HepG2 (cell line): ENCODE measurements at regions not wholly inside any gene's neighbourhood (a gene's known extent, or its start where the extent isn't known, plus 50 kb on each side); places are given as distances from the start of the nearest gene placed in this dataset.

Experiments used
- ATAC-seq: fragments of 200-7000 bp; cut with Tn5 transposase; 3 replicates; pipeline ENCODE4 v1.9.1; 2020; ENCODE audit warnings: mild to moderate bottlenecking, moderate library complexity
- BruUV-seq: library from RNA; stranded (reverse); fragments of 400-500 nt; replicated peaks from 2 replicates; lab custom pipeline; 2021; lab: Mats Ljungman, UMichigan
- CTCF ChIA-PET: fragments of 300-600 bp; formaldehyde crosslinking; extraction: SDS; loops from one replicate; lab custom pipeline; 2021; ENCODE audit warnings: low total read pairs, inconsistent platforms, low intra/inter-chr PET ratio; lab: Yijun Ruan, JAX
- POLR2A ChIA-PET: fragments of 350-600 bp; sonication (Branson Sonifier 250); formaldehyde crosslinking; loops from one replicate; lab custom pipeline; 2020; ENCODE audit warnings: antibody characterized with exemption, inconsistent platforms; lab: Yijun Ruan, JAX
- DNase-seq: peaks from one replicate; pipeline ENCODE4 v3.0.0-alpha.2; 2015; ENCODE audit warnings: low spot score
- FAIRE-seq: peaks from 3 replicates; lab custom pipeline; 2011; peaks lifted over from hg19 to GRCh38; lab: Jason Lieb, UNC
- H2AFZ ChIP-seq: one replicate; pipeline ENCODE4 v1.6.1; 2011; ENCODE audit warnings: low read length, inconsistent platforms
- H3K27ac ChIP-seq: fragments of 300-600 bp; 3 replicates; pipeline ENCODE4 v1.8.0; 2011; ENCODE audit warnings: mixed run types, mild to moderate bottlenecking, mixed read lengths, low read length, inconsistent platforms; ENCODE audit not compliant: insufficient read depth; ENCODE audit errors: extremely low read length
- H3K27me3 ChIP-seq, 2 experiments: fragments of 200-600 bp in 1 of 2; 2 replicates in 1 of 2; 3 replicates in 1 of 2; pipeline versions ENCODE4 v1.6.0 to v1.8.0; 2011; ENCODE audit warnings: low read length in 2 of 2, mild to moderate bottlenecking in 2 of 2, moderate library complexity in 2 of 2, inconsistent platforms in 1 of 2; ENCODE audit not compliant: insufficient read depth in 2 of 2, control insufficient read depth in 1 of 2
- H3K36me3 ChIP-seq, 2 experiments: fragments of 200-600 bp in 1 of 2; replicated peaks in 1 of 2; 2 replicates in 1 of 2; 3 replicates in 1 of 2; pipeline versions ENCODE4 v1.5.1 to v1.8.0; 2011; ENCODE audit warnings: low read length in 2 of 2, inconsistent platforms in 1 of 2; ENCODE audit not compliant: insufficient read depth in 2 of 2, control insufficient read depth in 1 of 2
- H3K4me1 ChIP-seq: 2 replicates; pipeline ENCODE4 v1.5.1; 2012; ENCODE audit warnings: low read length, inconsistent platforms; ENCODE audit not compliant: insufficient read depth
- H3K4me2 ChIP-seq: 2 replicates; pipeline ENCODE4 v1.6.0; 2011; ENCODE audit warnings: low read depth, low read length, inconsistent platforms
- H3K4me3 ChIP-seq, 3 experiments: fragments of 200-600 bp in 1 of 3; sonication (generic), shearing (Covaris generic) in 1 of 3; replicated peaks in 1 of 3; 2 replicates each; pipeline ENCODE4 v1.5.1; 2011 to 2016; ENCODE audit warnings: low read length in 3 of 3, inconsistent platforms in 2 of 3, low read depth in 2 of 3, mild to moderate bottlenecking in 2 of 3, control low read depth in 1 of 3, mixed read lengths in 1 of 3; ENCODE audit not compliant: insufficient read depth in 1 of 3
- H3K79me2 ChIP-seq: one replicate; pipeline ENCODE4 v1.6.1; 2011; ENCODE audit warnings: low read length, inconsistent platforms; ENCODE audit not compliant: insufficient read depth
- H3K9ac ChIP-seq: 2 replicates; pipeline ENCODE4 v1.6.0; 2011; ENCODE audit warnings: mild to moderate bottlenecking, low read depth, low read length, inconsistent platforms; ENCODE audit not compliant: insufficient read depth
- H3K9me3 ChIP-seq: 2 replicates; pipeline ENCODE4 v1.5.1; 2012; ENCODE audit warnings: mild to moderate bottlenecking, low read length
- H4K20me1 ChIP-seq: 2 replicates; pipeline ENCODE4 v1.6.0; 2011; ENCODE audit warnings: inconsistent platforms, mild to moderate bottlenecking, low read length, moderate library complexity; ENCODE audit not compliant: insufficient read depth
- ARHGAP35 ChIP-seq: sonication (generic); formaldehyde crosslinking; IDR thresholded peaks from 2 replicates; pipeline ENCODE4 v1.9.0; 2022; ENCODE audit warnings: mild to moderate bottlenecking, inconsistent platforms, moderate library complexity, missing genetic modification reagents, borderline replicate concordance
- ATF7 ChIP-seq, 2 experiments: fragments of 450-650 bp in 1 of 2; sonication (generic) in 1 of 2; formaldehyde crosslinking in 1 of 2; IDR thresholded peaks; 2 replicates each; pipeline versions ENCODE4 v1.4.0 to v1.6.1; 2016 to 2020; ENCODE audit warnings: antibody characterized with exemption in 1 of 2, mild to moderate bottlenecking in 1 of 2, missing genetic modification reagents in 1 of 2
- CENPX ChIP-seq: sonication (generic); formaldehyde crosslinking; IDR thresholded peaks from 2 replicates; pipeline ENCODE4 v1.9.0; 2021; ENCODE audit warnings: mild to moderate bottlenecking, missing genetic modification reagents, moderate library complexity
- ESRRA ChIP-seq: sonication (generic); formaldehyde crosslinking; IDR thresholded peaks from 2 replicates; pipeline ENCODE4 v1.5.1; 2020; ENCODE audit warnings: mild to moderate bottlenecking, low read depth, missing genetic modification reagents
- ZBTB26 ChIP-seq: IDR thresholded peaks from 2 replicates; pipeline ENCODE4 v1.6.1; 2016; ENCODE audit warnings: missing compliant biosample characterization, missing genetic modification reagents, borderline replicate concordance
- ZNF256 ChIP-seq: sonication (generic); formaldehyde crosslinking; conservative IDR thresholded peaks from 2 replicates; pipeline ENCODE4 v1.4.0; 2020; ENCODE audit warnings: missing genetic modification reagents
- ZNF850 ChIP-seq: sonication (generic); formaldehyde crosslinking; conservative IDR thresholded peaks from 2 replicates; pipeline ENCODE4 v1.9.0; 2021; ENCODE audit warnings: mild to moderate bottlenecking, missing genetic modification reagents
- WGBS: methylation state at CpG from one replicate; pipeline ENCODE4 v1.1.6; 2017; ENCODE audit warnings: low lambda C conversion rate; 5-methylcytosine and 5-hydroxymethylcytosine counted together
- in situ Hi-C: cut with HindIII; loops from 2 replicates; pipeline ENCODE4 v1.10.0; 2017; ENCODE audit warnings: low pct_unique_long_range_greater_than_20kb; ENCODE audit not compliant: extremely low pct_ligation_motif_present
- intact Hi-C: fragments of 100-400 bp; cut with micrococcal nuclease; formaldehyde crosslinking; loops from one replicate; pipeline ENCODE4 v1.10.0; 2022; ENCODE audit not compliant: unreplicated experiment
- TF ChIP-seq, protein P1 (sequence below): sonication (generic); formaldehyde crosslinking; IDR thresholded peaks from 2 replicates; pipeline ENCODE4 v1.9.0; 2021; ENCODE audit warnings: missing genetic modification reagents, borderline replicate concordance

GRCh38 chr15:98344591-98344990 is 303.7 kb upstream of the IGF1R start (continued):
- TF ChIP-seq ZBTB26 (CRISPR knock-in tag) (no peak), ATF7 (IDR thresholded peaks at IDR 0.05) (no peak), ATF7 (CRISPR knock-in tag; IDR thresholded peaks at IDR 0.05) (no peak)

DNA sequence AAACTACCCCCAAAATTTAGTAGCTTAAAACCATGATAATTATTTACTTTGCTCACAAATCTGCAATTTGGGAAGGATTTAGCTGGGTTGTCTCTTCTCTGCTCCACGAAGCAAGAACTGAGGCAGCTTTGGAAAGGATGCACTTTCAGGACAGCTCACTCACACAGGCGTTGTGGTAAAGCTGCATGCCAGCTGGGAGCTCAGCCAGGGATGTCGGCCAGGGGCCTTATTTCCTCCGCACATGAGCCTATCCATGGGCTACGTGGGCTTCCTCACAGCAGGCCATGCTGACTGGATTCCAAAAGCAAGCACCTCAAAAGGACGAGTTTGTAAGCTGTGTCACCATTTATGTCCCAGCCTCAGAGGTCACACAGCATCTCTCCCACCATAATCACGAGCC is 301.3 kb upstream of the IGF1R start:
- 12% methylated on average over 7 of the region's 7 CpGs for WGBS
- in situ Hi-C loops (no loop called here), intact Hi-C loops (no loop called here)
- Histone ChIP-seq H3K27ac (no peak overlapping the region), H3K27me3 (no peaks in the 10 kb centered on the region), H3K36me3 (no peaks in the 10 kb centered on the region), H3K79me2 (no peaks in the 10 kb centered on the region), H3K9me3 (no peaks in the 10 kb centered on the region), H3K4me1 (no peaks in the 10 kb centered on the region), H3K4me3 (no peak overlapping the region), H4K20me1 (no peaks in the 10 kb centered on the region), H2AFZ (no peak overlapping the region), H3K9ac (no peak overlapping the region), H3K4me2 (no peak overlapping the region)
- ChIA-PET CTCF (no interaction called here), POLR2A (no interaction called here)
- BruUV-seq, result no TSS peak
- FAIRE-seq (no peak), ATAC-seq (no peak), DNase-seq (no peak)
- TF ChIP-seq ESRRA (CRISPR knock-in tag), result no peak
- TF ChIP-seq ZNF256, result no peak
- TF ChIP-seq ZNF850 (CRISPR knock-in tag), result no peak
- TF ChIP-seq CENPX (CRISPR knock-in tag), result no peak
- TF ChIP-seq, protein P1, sequence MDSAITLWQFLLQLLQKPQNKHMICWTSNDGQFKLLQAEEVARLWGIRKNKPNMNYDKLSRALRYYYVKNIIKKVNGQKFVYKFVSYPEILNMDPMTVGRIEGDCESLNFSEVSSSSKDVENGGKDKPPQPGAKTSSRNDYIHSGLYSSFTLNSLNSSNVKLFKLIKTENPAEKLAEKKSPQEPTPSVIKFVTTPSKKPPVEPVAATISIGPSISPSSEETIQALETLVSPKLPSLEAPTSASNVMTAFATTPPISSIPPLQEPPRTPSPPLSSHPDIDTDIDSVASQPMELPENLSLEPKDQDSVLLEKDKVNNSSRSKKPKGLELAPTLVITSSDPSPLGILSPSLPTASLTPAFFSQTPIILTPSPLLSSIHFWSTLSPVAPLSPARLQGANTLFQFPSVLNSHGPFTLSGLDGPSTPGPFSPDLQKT, result no peak
- TF ChIP-seq ARHGAP35, result no peak
